GM18502 (cell line): ENCODE measurements at regions not wholly inside any gene's neighbourhood (a gene's known extent, or its start where the extent isn't known, plus 50 kb on each side); places are given as distances from the start of the nearest gene placed in this dataset.
"Not testable (repeated sequence)": the region's sequence is repeated elsewhere in the genome, so short reads cannot be mapped to it uniquely, and the experiment has no call there.

Source experiments
- ATAC-seq: cut with Tn5 transposase; IDR thresholded peaks from one replicate; pipeline ENCODE4 v1.9.1; 2021; ENCODE audit warnings: mild to moderate bottlenecking; ENCODE audit not compliant: unreplicated experiment, poor library complexity

DNA sequence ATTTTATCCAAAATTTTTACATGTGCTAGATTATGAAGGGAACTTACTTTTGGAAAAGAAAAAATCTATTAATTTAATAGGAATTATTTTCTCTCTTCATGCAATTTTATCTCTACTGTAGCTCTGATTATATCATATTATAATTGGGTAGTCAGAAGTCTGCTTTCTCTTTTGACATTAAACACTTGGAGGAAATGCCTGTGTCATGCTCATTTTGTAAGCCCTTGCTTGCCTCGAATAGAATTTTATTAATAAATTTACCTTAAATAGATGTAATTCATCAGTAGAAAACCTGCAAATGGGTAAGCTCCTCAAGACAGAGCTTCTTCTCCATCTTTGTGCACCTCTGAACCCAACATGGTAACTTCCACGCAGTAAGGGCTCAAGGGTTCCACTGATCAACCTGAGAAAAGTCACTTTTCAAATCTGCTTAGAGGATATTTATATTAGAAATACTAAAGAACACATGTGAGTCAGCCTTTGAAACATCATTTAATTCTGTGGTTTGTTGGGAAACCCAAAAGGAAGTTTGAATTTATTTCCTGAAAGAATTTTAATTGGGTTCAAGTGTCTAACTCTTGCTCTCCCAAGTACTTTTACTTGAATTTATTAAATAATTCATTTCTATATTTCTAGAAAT, 266.0 kb downstream of the ALDH8A1 start:
- ATAC-seq = no peak

DNA sequence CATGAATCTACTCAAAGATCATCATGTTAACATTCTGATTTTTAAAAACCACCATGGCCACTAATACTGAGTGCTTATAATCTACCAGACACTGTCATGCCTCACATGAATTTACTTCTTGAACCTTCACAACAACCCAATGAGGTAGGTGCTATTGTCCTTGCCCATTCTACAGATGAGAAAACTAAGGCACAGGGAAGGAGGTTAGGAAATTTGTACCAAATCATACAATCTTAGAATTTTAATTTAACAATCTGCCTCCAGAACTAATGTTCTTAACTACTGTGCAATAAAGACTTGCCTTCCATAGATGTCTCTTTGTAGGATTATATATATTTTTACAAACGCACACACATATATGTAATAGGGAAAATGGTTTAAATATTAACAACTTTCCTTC, 269.5 kb downstream of the ALDH8A1 start:
- no peak for ATAC-seq

DNA sequence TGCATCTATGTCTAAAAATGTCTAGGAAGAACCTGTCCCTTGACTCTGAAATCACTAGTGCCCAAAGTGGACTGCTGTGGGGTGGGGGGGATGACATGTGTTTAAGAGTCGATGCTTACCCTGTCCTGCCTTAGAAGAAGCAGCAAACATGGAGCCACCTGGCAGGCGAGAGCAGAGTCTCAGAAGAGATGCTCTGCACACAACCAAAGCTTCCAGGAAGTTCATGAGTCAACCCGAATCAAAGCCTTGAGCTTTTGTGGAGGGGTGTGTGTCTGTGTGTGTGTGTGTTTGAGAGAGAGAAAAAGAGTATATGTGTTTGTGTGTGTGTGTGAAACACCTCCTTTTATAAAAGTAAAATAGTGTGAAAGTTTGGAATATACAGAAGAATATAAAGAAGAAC, 269.9 kb downstream of the ALDH8A1 start:
- no peak for ATAC-seq

DNA sequence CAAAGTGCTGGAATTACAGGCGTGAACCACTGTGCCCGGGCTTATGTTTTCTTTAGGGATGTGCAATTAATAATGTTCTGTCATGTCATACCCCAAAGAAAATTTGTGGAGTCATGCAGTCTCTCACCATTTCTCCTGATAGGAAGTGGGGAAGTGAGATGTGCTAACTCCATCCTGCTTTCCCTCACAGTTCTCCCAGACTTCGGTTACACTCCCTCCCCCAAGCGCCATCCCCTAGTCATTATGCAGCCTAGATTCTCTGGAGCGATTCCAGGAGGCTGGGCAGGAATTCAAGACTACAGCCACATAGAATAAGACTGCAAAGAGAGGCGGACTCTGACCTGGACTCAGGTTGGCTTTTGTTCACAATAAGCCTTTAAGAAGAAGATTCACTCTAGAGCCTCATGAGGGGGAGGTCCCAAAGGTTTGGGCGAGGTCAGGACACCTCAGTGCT, 271.4 kb downstream of the ALDH8A1 start:
- ATAC-seq = no peak

DNA sequence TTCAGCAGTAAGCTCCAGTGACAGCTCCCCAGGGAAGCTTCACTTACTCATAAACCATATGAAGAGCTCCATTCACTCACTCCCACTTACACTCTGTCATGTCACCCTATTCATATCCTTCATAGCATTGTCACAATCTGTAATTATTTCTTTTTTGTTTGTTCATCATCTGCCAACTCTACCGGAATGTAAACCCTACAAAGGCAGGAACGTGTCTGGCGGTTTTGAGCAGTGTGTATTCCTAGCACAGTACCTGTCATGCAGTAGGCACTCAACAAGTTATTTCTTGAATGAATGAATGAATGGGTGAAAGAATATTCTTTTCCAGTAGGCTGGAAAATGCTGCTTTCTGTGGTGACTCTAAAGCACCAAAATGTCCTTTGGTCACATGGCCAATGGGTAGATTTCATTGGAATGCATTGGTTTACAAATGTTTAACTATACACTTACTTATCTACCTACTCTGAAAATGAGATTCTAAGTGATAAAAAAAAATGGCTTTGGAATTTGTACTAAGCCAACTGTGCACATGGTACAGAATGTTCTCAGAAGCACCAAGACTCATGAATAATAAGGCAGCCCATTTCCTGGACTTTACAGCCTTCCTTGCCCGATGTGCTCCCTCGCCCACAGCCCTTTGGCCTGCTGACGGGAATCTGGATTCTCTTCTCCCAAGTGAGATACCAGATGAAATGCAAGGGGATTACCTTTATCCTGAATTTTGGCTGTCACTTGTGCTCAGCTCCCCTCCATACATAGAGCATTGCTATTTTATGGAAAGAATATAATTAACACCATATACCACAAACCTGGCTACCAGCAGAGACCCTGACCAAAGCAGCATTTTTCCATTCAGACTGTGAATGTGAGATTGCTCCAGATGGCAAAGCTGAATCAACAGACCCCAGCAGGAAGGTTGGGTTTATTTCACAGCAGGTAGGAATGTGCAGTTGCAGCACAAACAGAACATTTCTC, 273.3 kb downstream of the ALDH8A1 start:
- ATAC-seq = no peak

DNA sequence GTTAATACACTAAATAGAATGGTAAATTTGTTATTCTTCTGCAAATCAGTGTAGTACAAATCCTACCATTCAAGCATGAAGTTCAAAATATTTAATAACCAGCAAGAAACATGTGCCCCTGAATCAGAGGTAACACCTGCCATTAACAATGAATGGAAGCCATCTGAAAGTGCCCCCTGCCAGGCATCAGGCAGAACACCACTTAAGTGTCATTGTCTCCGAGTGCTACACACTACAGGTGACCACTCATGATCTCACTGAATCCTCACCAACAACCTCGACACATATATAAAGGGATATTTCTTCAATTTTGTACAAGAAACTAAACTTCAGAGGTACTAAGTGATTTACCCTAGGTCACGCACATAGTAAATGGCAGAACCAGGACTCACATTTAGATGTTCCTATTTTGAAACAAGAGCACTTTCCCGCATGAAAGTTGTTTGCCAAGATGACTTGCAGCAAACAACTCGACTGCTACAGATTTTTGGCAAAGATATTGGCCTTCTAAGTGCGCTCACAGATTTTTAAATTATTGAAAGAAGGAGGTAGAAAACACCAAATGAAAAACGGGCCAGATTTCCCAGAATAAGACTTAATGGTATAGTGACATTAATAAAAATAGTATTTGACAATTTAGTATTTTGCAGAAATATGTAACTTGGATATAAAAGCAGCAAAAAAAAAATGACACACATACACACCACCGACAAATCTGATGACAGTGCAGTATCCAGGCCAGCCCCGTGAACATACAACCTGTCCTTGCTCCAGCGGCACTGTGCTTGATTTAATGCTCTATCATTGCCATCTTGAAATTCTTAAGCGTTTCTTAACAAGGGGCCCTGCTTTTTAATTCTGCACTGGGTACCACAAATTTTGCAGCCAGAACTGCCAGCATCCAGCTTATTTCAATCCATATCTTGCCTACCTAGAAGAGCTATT, 274.5 kb downstream of the ALDH8A1 start:
- ATAC-seq = no peak

DNA sequence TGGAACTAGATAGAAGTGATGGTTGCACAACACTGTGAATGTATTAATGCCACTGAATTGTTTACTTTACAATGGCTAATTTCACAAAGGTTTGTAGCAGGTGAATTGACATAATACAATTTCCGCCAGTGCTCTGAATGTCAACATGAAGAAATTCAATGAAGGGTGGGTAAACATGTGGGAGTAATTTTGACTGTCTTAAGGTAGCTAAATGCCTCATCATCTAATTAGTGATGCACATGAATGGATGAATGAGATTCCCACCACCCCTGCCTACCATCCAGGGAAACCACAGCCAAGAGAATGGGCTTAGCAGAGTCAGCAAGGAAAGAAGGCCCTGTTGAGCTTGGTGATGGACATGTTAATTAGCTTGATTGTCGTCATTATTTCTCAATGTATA, 275.3 kb downstream of the ALDH8A1 start:
- ATAC-seq = no peak

DNA sequence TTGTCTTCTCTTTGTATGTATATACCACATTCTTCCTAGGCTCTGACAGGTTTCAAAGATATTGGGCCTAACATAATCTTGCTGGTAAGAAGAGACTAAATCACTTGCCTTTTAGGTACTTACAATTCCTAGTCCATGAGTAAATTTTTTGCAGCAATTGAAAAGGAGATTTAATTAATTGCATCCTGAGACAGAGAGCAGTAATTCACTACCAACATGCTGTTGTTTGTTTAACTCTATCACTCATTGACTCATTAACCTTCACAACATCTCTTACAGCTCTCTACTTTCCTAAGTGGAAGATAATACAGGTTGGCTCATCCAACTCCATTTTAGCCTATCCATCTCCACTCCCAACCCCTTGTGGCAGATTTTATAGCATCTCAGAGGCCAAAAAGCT, 280.4 kb downstream of the ALDH8A1 start:
- no peak for ATAC-seq

DNA sequence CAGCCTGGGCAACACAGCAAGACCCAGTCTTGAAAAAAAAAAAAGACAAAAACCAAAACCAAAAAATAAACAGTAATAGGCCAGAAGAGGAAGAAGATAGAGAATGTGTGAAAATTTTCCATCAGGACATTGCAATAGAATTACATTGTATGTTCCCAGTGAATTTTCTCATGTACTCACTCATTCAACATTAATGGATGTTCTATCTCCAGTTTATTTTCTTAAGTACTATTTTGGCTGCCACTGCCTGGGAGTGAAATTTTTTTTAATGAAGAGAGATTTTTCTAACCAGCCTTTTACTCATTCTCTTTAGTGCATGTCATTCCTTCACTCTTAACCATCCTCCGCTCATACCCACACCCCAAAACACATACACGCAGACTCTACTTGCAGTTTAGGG, 282.8 kb downstream of the ALDH8A1 start:
- no peak for ATAC-seq

DNA sequence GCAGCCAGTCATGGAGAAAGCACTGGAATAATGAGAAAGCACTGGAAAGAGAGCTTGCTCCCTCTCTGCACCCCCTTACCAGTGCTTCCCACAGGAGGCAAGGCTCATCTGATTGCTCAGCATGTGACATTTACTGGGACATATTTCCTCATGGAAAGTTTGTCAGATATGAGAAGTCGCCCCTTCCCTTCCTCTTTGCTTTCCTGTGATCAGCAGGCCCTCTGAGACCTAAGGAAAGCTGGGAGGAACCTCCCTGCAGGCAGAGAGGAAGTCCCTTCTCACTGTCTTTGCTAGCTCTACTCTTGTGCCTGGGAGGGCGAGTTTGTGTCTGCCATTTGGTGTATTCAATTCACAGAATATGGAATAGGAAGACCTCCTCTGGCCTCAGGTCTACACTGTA, 283.8 kb downstream of the ALDH8A1 start:
- ATAC-seq = no peak

DNA sequence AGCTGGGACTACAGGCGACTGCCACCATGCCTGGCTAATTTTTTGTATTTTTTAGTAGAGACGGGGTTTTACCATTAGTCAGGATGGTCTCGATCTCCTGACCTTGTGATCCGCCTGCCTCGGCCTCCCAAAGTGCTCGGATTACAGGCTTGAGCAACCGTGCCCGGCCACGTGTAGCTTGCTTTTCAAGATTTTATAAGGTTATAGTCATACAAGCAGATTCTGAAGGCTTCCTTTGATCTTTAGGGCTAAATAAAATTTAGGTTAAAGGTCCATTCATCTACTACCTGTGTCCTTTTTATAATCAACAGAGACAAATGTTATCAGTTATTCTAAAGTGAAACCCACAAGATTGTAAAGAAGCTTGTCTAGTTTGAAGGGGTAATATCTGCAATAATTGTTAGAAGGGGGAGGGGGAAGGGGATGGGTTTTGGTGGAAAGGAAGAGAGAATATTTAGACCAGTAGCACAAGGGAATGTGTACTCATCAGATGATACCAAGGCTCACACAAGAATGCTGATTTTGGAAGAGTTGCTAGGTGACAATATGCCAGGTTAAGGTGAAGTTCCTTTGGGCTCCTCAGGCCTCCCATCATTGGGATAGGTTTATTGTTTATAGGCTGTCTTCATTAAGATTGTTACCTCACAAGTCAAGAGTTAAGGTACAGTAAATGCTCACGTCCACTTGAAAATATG, 284.7 kb downstream of the ALDH8A1 start:
- no peak for ATAC-seq

DNA sequence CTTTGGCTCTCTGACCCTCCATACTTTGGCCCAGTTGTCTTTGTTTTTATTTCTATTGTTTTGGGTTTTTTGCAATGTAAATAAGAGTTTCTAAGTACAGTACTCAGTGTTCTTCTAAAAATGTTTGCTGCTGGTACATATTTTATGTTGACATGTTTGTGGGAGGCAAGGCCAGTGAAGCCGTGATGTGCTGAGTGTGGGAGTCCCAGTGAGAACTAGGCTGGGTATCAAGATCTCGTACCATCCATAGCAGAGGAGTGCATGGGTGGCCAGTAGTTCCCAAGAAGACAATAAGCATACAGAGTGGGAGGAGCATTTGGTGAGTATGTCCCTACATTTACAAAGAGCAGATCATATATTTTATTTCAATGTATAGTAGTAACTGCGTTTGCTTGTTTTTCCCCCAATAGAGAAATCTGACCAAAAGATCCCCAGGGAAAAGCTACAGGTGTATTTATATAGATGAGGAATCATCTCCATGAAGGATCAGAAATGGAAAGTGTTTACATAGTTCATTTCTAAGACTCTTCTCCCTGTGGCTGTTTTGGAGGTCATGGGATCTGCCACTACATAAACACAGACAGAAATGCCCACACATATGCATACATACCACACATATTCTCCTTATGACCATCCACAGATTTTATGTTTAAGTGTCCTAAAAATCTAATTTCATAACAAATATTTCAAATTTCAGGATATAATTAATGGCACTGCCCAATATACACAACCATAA, 285.9 kb downstream of the ALDH8A1 start:
- no peak for ATAC-seq

DNA sequence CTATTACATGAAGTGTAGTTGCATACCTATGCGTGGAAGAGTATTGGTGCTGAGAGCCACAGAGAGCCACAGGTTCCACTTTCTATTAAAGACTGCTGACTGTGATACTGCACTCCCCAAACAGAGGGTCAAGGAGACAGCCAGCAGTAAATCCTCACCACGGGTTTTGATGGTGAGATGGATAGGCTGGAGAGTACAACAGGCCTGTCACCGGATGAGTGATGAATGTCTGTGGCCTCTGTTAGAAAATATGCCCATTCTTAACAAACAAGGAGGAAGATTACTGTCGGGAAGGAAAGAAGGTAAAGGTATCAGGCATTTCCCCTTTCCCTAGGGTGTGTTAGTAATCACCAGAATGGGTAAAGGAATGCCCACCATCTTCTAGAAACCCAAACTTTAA, 286.5 kb downstream of the ALDH8A1 start:
- ATAC-seq = no peak

DNA sequence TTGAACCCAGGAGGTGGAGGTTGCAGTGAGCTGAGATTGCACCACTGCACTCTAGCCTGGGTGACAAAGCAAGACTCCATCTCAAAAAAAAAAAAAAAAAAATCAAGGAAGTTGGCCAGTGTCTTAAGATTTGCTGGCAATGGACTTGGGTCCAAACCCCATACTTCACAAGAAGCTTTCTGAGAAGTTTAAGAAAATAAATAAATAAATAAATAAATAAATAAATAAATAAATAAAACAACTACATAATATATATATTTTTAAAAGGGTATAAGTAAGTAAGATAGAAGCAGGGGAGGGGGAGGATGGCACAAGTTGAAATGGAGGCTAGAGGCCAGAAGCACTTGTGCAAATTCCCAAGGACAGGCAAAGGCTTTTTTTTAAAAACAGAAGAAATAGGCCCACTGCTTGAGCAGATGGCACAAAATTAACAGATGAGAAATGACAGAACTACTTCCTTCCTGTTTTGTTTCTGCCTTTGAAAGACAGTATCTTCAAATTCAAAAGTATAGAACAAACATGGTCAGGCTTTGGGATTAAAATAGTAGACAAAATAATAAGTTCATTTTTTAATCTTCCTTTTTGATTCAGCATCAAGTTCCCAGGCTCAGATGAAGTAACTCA, 287.7 kb downstream of the ALDH8A1 start:
- ATAC-seq = no peak

DNA sequence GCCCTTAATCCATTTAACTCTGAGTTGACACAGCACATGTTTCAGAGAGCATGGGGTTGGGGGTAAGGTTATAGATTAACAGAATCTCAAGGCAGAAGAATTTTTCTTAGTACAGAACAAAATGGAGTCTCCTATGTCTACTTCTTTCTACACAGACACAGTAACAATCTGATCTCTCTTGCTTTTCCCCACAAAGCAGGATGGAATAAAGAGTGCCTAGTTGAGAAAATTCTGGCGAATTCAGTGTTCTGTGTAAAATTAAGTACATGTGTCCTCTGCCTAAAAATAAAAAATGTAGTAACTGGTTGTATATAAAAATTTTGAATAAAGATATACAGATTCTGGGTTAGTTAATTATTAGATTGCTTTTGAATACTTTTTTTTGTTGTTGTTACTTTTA, 290.0 kb downstream of the ALDH8A1 start:
- ATAC-seq = not testable (repeated sequence)

DNA sequence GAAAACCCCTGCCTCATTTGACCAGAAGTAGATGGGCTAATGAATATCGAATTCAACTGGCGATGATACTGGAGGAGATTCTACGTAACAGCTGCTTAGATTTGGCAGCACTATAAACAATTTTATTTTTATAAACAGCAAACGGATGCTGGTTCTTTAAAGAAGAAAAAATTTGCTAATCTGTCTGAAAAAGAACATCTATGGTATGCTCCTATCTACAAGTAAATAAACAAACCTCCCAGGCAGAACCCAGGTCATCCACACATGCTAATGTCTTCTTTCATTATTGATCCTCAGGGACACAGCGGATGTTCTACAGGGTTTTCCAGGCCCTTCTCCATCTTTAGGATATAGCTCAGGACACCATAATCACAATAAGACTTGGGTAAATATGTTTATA, 291.3 kb downstream of the ALDH8A1 start:
- ATAC-seq = no peak

DNA sequence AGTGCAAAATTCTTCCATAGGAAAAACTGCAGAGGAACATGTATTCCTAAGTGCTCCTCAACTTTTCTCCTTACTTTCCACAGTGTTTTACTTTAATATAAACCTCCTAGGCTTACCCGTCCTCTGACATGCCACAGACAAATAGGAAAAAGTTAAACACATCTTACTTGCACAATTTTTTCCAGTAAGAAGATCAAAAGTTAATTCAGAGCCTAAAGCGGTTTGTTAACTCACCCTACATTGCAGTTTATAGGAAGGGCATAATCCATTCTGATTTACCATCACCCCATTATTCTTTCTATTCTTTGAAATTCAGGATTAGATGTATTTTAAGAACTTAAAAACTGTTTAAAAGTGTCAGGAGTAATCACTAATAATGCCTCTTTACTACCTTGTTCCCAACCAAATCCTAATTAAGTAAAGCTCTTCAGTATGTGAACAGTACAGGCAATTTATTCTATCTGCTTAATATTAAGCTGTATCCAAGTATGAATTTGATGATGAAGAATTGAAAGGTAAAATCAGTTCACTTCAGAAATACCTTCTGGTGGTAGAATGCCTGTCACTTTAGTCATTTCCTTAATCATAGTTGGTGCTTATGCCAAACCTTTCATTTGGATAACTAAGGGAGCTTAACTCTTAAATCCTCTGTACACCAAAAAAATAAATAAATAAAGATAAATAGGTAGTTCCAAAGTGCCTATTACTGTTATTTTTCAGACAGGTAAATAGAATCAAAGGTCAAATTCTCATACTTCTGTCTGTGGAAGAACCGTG, 292.0 kb downstream of the ALDH8A1 start:
- no peak for ATAC-seq

DNA sequence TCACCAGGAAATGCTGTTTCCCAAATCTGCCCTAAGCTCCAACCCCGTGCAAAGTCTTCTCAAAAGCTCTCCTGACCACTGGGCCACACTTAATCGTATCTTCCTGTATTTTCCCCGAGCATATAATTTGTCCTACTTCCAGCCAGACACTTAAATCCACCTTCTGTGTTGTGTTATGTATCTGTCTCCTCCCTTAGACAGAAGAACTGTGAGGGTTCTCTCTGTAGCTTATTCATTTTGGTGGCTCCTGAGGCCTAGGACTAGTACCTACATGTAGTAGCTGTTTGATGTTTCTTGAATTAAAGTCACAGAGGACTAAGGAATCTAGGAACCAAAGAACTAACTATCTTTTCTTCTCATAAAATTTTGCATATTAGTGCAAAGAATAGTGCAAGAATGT, 292.6 kb downstream of the ALDH8A1 start:
- no peak for ATAC-seq
